GM15510 (cell line): ENCODE measurements at regions not wholly inside any gene's neighbourhood (a gene's known extent, or its start where the extent isn't known, plus 50 kb on each side); places are given as distances from the start of the nearest gene placed in this dataset.

Experiments used
- POLR2A ChIP-seq: IDR thresholded peaks from 3 replicates; pipeline ENCODE4 v1.6.1; 2011; ENCODE audit warnings: borderline replicate concordance; ENCODE audit not compliant: insufficient read length; ENCODE audit errors: extremely low read depth

GRCh38 chr15:31447931-31448634 lies 121.4 kb downstream of the KLF13 start:
- TF ChIP-seq POLR2A: no peak

- no peak for TF ChIP-seq POLR2A
Observed at GRCh38 chr15:31448635-31448979, 122.0 kb downstream of the KLF13 start.

DNA sequence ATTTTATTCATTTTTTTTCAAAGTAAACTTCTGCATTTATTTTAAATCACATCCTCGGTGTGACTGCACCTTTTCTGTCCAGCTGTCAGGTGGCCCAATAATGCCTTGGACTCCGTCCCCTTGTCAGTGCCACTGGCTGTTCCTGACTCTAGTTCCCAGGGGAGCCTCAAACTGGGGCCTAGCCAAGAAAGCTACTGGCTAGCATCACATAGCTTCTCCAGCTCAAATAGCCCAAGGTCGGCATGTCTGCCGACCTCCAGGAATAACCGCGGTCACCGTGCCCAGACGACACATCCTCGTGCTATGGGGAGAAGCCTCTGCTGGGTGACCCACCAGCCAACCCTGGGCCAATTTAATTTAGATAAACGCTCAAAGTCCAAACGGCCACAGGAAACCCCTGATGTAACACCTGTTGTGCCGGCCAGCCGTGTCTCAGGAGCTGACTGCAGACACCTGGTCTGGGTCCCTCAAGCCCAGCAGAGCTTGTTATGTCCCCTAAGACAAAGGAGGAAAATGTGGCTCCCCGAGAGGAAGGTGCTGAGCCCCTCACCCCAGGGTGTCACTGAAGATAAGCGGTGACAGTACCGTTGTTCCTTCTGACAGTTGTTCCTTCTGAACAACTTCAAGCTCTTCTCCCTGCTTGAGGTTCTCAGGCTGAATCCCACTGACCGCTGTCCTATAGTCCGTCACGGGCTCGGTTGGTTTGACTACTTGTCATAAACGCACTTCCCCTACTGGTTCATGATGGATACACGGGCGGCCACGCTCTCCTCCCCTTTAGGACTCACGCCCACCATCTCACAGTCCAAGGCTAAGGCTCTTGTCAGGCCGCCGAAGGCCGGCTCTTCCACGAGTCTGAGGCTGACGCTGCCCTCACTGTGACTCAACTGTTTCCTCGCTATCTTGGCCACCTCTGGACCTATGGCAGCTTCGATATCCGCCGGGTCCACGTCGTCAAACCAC lies 126.2 kb downstream of the KLF13 start:
- no peak for TF ChIP-seq POLR2A

DNA sequence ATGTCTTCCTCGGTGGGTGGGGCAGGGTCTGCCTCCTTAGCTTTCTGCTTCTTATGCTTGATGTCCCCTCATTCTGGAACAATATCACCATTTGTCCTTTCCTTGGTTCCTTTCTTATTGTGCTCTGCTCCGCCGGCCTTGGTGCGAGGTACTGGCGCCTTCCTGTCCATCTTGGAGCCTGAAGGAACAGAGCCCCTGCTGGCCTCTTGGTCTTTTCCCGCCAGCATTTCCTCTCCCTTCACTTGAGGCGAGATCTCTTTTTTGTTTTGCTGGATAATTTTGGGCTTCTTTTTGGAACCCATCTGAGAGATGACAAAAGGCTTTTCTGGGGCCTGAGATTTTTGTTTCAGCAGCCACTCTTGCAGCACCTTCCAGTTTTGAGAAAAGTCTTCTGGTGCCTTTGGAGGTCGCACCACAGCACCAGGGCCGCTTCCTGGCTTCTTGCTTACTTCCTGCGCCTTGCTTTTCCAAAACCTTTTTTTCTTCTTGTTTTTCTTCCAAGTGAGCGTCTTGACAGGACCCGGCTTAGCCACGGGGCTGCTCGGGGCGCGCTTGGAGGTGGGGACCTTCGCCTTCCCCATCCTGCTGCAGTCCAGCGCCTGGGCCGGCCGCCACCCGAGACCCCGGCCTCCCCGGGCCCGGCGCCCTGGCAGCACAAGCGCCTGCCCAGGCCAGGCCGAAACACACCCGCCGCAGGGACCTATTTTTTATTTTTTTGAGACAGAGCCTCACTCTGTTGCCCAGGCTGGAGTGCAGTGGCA lies 127.1 kb downstream of the KLF13 start:
- no peak for TF ChIP-seq POLR2A

- TF ChIP-seq POLR2A: no peak
Observed at GRCh38 chr15:31455499-31455898, 128.9 kb downstream of the KLF13 start.

- no peak for TF ChIP-seq POLR2A
Observed at GRCh38 chr15:31456354-31457060, 129.9 kb downstream of the KLF13 start.

- no peak for TF ChIP-seq POLR2A
Observed at GRCh38 chr15:31457161-31457560, 130.5 kb downstream of the KLF13 start.

DNA sequence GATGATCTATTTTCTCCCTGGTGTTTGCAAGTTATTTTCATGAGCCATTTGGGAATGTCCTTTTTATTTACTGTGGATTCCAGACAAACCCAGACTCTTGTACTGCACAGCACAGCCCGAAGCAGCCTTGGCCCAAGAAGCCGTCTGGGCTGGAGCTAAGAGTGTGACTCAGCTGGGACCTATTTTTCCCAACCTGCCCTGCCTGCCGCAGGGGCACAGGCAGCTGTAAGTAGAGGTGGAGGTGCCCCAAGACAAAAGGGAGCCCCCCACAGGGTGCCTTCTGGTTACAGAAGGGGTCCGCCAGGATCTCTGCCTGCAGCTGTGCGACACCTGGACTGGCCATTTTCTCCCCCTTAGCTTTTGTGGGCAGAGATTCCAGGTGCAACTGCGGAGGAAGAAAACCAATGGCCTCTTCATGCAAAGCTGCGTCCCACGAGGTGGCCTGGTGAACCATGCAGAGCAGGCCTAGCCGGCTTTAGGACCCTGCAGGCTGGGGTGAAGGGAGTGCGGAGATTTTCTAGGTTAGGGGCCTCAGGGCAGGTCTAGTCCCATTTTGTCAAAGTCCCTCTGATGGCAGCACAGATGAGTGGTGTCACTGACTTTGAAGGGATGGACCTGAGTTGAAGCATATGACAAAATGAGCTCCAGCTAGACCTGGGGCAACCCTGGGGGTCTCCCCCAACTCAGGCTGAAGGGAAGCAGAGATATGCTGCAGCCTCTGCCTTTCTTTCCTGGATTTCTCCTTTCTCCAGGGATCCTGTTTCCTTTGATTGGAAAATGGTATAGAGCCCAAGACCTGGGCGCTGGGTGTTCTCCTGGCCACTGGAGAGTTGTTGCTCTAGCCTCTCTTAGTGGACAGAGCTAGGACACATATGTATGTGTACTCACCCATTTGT lies 131.2 kb downstream of the KLF13 start:
- no peak for TF ChIP-seq POLR2A

DNA sequence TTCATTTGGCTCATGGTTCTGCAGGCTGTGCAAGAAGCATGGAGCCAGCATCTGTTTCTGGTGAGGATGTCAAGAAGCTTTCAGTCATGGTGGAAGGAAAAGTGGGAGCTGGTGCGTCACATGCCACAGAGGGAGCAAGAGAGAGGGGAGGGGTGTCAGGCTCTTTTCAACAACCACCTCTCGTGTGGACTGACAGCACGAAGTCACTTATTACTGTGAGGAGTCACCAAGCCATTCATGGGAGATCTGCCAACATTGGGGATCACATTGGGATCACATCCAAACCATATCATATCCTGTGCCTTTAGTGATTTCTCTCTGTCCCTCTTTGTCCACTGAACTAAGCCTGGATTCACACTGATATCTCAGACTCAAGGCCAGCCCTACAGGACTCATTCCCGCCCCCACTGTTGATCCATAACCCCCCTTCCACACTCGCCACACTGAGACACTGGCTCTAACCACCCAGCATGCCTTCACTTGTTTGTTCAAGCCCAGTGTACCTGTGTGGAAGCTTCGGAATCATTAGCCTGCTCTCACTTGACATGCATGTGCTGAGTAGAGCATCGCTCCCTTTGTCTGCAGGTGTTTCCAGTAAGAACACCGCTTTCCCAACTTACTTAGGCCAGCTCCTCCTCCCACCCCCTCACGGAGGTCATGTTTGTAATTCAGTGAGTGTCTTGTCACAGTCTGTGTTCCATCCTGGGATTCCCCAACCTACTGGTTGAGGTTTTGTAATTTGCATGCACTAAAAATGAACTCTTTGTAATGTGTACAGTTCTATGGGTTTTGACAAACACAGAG lies 132.2 kb downstream of the KLF13 start:
- no peak for TF ChIP-seq POLR2A

DNA sequence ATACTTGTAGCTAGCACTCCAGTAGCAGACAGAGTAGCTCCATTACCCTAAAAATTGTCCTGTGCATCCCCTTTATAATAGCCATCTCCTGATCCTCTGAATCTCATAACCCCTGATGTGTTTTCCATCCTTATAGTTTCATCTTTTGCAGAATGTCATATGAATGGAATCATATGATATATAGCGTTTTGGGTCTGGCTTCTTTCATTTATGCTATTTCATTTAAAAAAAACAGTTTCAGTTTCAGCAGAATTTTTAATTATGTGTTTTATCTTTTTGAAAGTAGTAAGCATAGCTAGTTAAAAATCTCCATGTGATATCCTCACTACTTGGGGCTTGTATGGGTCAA lies 132.7 kb downstream of the KLF13 start:
- no peak for TF ChIP-seq POLR2A

GRCh38 chr15:31461375-31461774 lies 134.7 kb downstream of the KLF13 start:
- TF ChIP-seq POLR2A: no peak

GRCh38 chr15:31461911-31462480 lies 135.4 kb downstream of the KLF13 start:
- no peak for TF ChIP-seq POLR2A
